Caco-2 (cell line): ENCODE measurements at regions not wholly inside any gene's neighbourhood (a gene's known extent, or its start where the extent isn't known, plus 50 kb on each side); places are given as distances from the start of the nearest gene placed in this dataset.

Experiments used
- BruUV-seq: library from RNA; stranded (reverse); fragments of 400-500 nt; replicated peaks from 2 replicates; lab custom pipeline; 2021; lab: Mats Ljungman, UMichigan
- CTCF ChIA-PET: fragments of 300-600 bp; sonication (Branson Sonifier 250); formaldehyde crosslinking; loops from one replicate; lab custom pipeline; 2022; ENCODE audit warnings: antibody characterized with exemption; lab: Charles Lee
- POLR2A ChIA-PET: fragments of 300-600 bp; sonication (Branson Sonifier 250); formaldehyde crosslinking; loops from one replicate; lab custom pipeline; 2022; ENCODE audit warnings: antibody characterized with exemption; lab: Charles Lee
- DNase-seq, 2 experiments: peaks; one replicate each; pipeline versions ENCODE4 v3.0.0 to v3.0.0-alpha.2; 2020 to 2022
- H3K27me3 ChIP-seq: replicated peaks from 2 replicates; pipeline ENCODE4 v1.6.0; 2011; ENCODE audit warnings: low read length; ENCODE audit not compliant: control insufficient read depth, insufficient read depth
- H3K36me3 ChIP-seq: 2 replicates; pipeline ENCODE4 v1.5.1; 2011; ENCODE audit warnings: low read length; ENCODE audit not compliant: control insufficient read depth, insufficient read depth
- H3K4me1 ChIP-seq: fragments of 250-450 bp; sonication (Bioruptor Pico); 2 replicates; pipeline ENCODE4 v1.5.1; 2020; ENCODE audit warnings: mild to moderate bottlenecking
- H3K4me3 ChIP-seq: 2 replicates; pipeline ENCODE4 v1.5.1; 2011; ENCODE audit warnings: low read depth, mild to moderate bottlenecking, control low read depth, low read length
- H3K9me3 ChIP-seq: fragments of 250-450 bp; sonication (Bioruptor Pico); 2 replicates; pipeline ENCODE4 v1.5.1; 2020; ENCODE audit warnings: mild to moderate bottlenecking, moderate library complexity
- H3K27ac Mint-ChIP-seq: one replicate; pipeline ENCODE4 v1.8.0; 2022; ENCODE audit warnings: mixed read lengths; ENCODE audit not compliant: unreplicated experiment
- H3K27me3 Mint-ChIP-seq: one replicate; pipeline ENCODE4 v1.8.0; 2022; ENCODE audit warnings: mixed read lengths; ENCODE audit not compliant: insufficient read depth, unreplicated experiment
- H3K36me3 Mint-ChIP-seq: one replicate; pipeline ENCODE4 v1.8.0; 2022; ENCODE audit warnings: mild to moderate bottlenecking, mixed read lengths; ENCODE audit not compliant: insufficient read depth, unreplicated experiment
- H3K4me1 Mint-ChIP-seq: one replicate; pipeline ENCODE4 v1.8.0; 2022; ENCODE audit warnings: low read depth, mixed read lengths; ENCODE audit not compliant: unreplicated experiment
- H3K4me3 Mint-ChIP-seq: one replicate; pipeline ENCODE4 v1.8.0; 2022; ENCODE audit warnings: mild to moderate bottlenecking, moderate library complexity, mixed read lengths; ENCODE audit not compliant: unreplicated experiment
- H3K9me3 Mint-ChIP-seq: one replicate; pipeline ENCODE4 v1.8.0; 2022; ENCODE audit warnings: mixed read lengths; ENCODE audit not compliant: unreplicated experiment
- intact Hi-C: fragments of 100-400 bp; cut with micrococcal nuclease; formaldehyde crosslinking; loops from one replicate; pipeline ENCODE4 v1.10.0; 2022; ENCODE audit not compliant: unreplicated experiment
- TF ChIP-seq, protein P1 (sequence below), 2 experiments: fragments of 200-600 bp in 1 of 2; IDR thresholded peaks; 1 replicate in 1 of 2; 2 replicates in 1 of 2; pipeline versions ENCODE4 v1.5.1 to v1.8.0; 2011 to 2022; ENCODE audit warnings: antibody characterized with exemption in 1 of 2, control low read depth in 1 of 2, inconsistent platforms in 1 of 2, low read depth in 1 of 2, low read length in 1 of 2, mild to moderate bottlenecking in 1 of 2, moderate library complexity in 1 of 2; ENCODE audit not compliant: insufficient read depth in 1 of 2, severe bottlenecking in 1 of 2, unreplicated experiment in 1 of 2

DNA sequence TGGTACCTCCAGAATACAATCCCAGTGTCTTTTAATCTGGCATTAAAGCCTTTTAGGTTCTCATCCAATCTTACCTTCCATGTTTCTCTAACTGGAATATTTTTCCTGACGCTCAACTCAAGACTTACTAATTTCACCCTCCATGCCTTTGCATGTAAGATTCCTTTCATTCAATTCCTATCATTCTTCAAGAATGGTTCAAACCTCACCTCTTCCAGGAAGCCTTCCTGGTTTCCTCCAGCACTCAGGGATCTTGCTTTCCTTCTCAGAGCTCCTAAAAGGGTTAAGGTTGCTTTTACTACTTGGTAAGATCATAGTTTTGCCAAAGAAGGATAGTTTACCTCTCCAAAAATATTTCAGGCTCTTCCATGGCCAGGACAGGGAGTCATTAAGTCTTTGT, 91.2 kb upstream of the CACNA1E start:
- H3K36me3 Mint-ChIP-seq, result no peaks in the 10 kb centered on the region
- H3K27me3 ChIP-seq, result no peaks in the 10 kb centered on the region; the same call in 1 of the 2 replicates
- ChIA-PET CTCF (no interaction called here), POLR2A (no interaction called here)
- no peak overlapping the region for H3K4me3 ChIP-seq
- H3K4me3 Mint-ChIP-seq, result no peak overlapping the region
- H3K9me3 ChIP-seq, result no peaks in the 10 kb centered on the region
- H3K36me3 ChIP-seq, result no peaks in the 10 kb centered on the region
- no peak for DNase-seq
- intact Hi-C loops, result no loop called here
- H3K27me3 Mint-ChIP-seq, result peaks cover 14% of the 10 kb centered on the region
- no TSS peak for BruUV-seq
- H3K9me3 Mint-ChIP-seq, result no peaks in the 10 kb centered on the region
- H3K4me1 Mint-ChIP-seq, result no peaks in the 10 kb centered on the region
- H3K4me1 ChIP-seq, result no peaks in the 10 kb centered on the region
- no peak overlapping the region for H3K27ac Mint-ChIP-seq
- TF ChIP-seq, protein P1, sequence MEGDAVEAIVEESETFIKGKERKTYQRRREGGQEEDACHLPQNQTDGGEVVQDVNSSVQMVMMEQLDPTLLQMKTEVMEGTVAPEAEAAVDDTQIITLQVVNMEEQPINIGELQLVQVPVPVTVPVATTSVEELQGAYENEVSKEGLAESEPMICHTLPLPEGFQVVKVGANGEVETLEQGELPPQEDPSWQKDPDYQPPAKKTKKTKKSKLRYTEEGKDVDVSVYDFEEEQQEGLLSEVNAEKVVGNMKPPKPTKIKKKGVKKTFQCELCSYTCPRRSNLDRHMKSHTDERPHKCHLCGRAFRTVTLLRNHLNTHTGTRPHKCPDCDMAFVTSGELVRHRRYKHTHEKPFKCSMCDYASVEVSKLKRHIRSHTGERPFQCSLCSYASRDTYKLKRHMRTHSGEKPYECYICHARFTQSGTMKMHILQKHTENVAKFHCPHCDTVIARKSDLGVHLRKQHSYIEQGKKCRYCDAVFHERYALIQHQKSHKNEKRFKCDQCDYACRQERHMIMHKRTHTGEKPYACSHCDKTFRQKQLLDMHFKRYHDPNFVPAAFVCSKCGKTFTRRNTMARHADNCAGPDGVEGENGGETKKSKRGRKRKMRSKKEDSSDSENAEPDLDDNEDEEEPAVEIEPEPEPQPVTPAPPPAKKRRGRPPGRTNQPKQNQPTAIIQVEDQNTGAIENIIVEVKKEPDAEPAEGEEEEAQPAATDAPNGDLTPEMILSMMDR (IDR thresholded peaks at IDR 0.05; ENCODE audit: insufficient read depth in 1 of 2, low read depth in 1 of 2, low read length in 1 of 2, severe bottlenecking in 1 of 2, unreplicated experiment in 1 of 2), result no peak

DNA sequence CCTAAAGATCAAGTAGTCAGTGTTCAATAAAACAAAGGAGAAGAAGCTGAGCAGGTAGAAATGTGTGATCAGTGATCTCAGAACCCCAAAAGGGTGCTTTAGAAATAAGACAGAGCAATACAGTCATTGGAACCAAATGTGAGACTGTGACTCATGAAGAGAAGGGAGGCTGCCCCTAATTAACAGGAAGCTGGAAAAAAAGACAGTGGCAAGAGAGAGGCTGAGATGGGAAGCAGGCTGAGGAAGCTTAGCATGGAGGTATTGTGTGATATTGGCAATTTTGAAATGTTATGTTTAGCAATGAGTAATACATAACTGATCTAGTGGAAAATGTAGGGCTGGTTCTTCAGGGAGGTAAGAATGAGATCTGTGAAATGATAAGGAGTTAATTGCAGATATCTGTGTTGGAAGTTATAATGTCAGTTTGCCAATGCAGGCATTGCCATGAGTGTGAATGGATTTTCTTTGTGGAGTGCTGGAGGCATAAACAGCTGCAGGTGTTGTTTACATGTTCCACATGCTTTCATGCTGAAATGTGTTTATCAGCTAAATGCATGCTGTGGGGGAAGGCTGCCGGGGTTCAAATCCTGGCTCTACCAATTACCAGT, 90.6 kb upstream of the CACNA1E start:
- Histone ChIP-seq H3K36me3 (no peaks in the 10 kb centered on the region), H3K27me3 (no peaks in the 10 kb centered on the region; the same call in 1 of the 2 replicates), H3K9me3 (no peaks in the 10 kb centered on the region), H3K4me1 (no peaks in the 10 kb centered on the region), H3K4me3 (no peak overlapping the region)
- POLR2A ChIA-PET, result no interaction called here
- no peak overlapping the region for H3K27ac Mint-ChIP-seq
- CTCF ChIA-PET, result no interaction called here
- intact Hi-C loops, result no loop called here
- TF ChIP-seq, protein P1 (IDR thresholded peaks at IDR 0.05; ENCODE audit: insufficient read depth in 1 of 2, low read depth in 1 of 2, low read length in 1 of 2, severe bottlenecking in 1 of 2, unreplicated experiment in 1 of 2), result no peak
- no peak overlapping the region for H3K4me3 Mint-ChIP-seq
- H3K27me3 Mint-ChIP-seq, result peaks cover 14% of the 10 kb centered on the region
- no peak for DNase-seq
- H3K4me1 Mint-ChIP-seq, result no peaks in the 10 kb centered on the region
- no peaks in the 10 kb centered on the region for H3K9me3 Mint-ChIP-seq
- BruUV-seq, result no TSS peak
- no peaks in the 10 kb centered on the region for H3K36me3 Mint-ChIP-seq

DNA sequence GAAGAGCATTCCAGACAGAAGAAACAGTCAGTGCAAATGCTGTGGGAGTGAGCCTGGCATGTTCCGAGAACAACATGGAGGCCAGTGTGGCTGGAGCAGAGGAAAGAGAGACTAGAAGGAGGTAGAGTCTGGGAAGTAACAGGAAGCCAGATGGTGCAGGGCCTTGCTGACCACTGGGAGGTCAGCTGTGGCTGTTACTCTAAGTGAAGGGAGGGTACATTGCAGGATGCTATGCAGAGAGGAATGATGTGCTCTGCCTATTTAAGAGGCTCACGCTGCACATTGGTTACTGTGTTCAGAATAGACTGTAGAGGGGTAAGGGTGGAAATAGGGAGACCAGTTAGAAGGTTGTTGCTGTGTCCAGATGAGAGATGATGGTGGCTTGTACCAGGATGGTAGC, 88.6 kb upstream of the CACNA1E start:
- Mint-ChIP-seq H3K27me3 (peaks cover 12% of the 10 kb centered on the region), H3K9me3 (no peaks in the 10 kb centered on the region), H3K4me1 (no peaks in the 10 kb centered on the region), H3K27ac (no peak overlapping the region), H3K4me3 (no peak overlapping the region), H3K36me3 (no peaks in the 10 kb centered on the region)
- Histone ChIP-seq H3K36me3 (no peaks in the 10 kb centered on the region), H3K27me3 (no peaks in the 10 kb centered on the region; the same call in none of the 2 replicates), H3K4me3 (no peak overlapping the region), H3K9me3 (no peaks in the 10 kb centered on the region), H3K4me1 (no peaks in the 10 kb centered on the region)
- TF ChIP-seq, protein P1 (IDR thresholded peaks at IDR 0.05; ENCODE audit: insufficient read depth in 1 of 2, low read depth in 1 of 2, low read length in 1 of 2, severe bottlenecking in 1 of 2, unreplicated experiment in 1 of 2), result no peak
- ChIA-PET CTCF (no interaction called here), POLR2A (no interaction called here)
- no TSS peak for BruUV-seq
- intact Hi-C loops, result no loop called here
- no peak for DNase-seq
